HuH-7.5 (cell line): ENCODE measurements at regions not wholly inside any gene's neighbourhood (a gene's known extent, or its start where the extent isn't known, plus 50 kb on each side); places are given as distances from the start of the nearest gene placed in this dataset.
"Not testable (repeated sequence)": the region's sequence is repeated elsewhere in the genome, so short reads cannot be mapped to it uniquely, and the experiment has no call there.

Source experiments
- DNase-seq: peaks from one replicate; pipeline ENCODE4 v3.0.0; 2011; ENCODE audit warnings: low spot score

GRCh38 chr1:229012823-229013222 lies 258.1 kb upstream of the RAB4A start:
- no peak for DNase-seq

GRCh38 chr1:229013981-229014380 lies 256.9 kb upstream of the RAB4A start:
- DNase-seq: no peak

- DNase-seq: no peak
Measured at GRCh38 chr1:229015806-229016205, 255.1 kb upstream of the RAB4A start.

- DNase-seq: no peak
Measured at GRCh38 chr1:229017091-229017490, 253.8 kb upstream of the RAB4A start.

GRCh38 chr1:229018674-229019295 lies 252.1 kb upstream of the RAB4A start:
- DNase-seq: no peak

GRCh38 chr1:229019663-229020271 lies 251.1 kb upstream of the RAB4A start:
- no peak for DNase-seq

GRCh38 chr1:229021034-229021433 lies 249.9 kb upstream of the RAB4A start:
- not testable (repeated sequence) for DNase-seq

GRCh38 chr1:229022595-229023333 lies 248.1 kb upstream of the RAB4A start:
- DNase-seq: no peak

GRCh38 chr1:229023651-229024300 lies 247.1 kb upstream of the RAB4A start:
- no peak for DNase-seq

GRCh38 chr1:229024528-229025130 lies 246.3 kb upstream of the RAB4A start:
- no peak for DNase-seq

GRCh38 chr1:229025576-229025975 lies 245.3 kb upstream of the RAB4A start:
- no peak for DNase-seq

GRCh38 chr1:229027158-229027557 lies 243.8 kb upstream of the RAB4A start:
- no peak for DNase-seq

- DNase-seq: peak; percentile 63
Measured at GRCh38 chr1:229027622-229028182, 243.2 kb upstream of the RAB4A start.

GRCh38 chr1:229028544-229028943 lies 242.4 kb upstream of the RAB4A start:
- DNase-seq: no peak

GRCh38 chr1:229028987-229029878 lies 241.7 kb upstream of the RAB4A start:
- DNase-seq: no peak

GRCh38 chr1:229029879-229030235 lies 241.1 kb upstream of the RAB4A start:
- DNase-seq: no peak

GRCh38 chr1:229030630-229031029 lies 240.3 kb upstream of the RAB4A start:
- no peak for DNase-seq

GRCh38 chr1:229031061-229031460 lies 239.8 kb upstream of the RAB4A start:
- DNase-seq: no peak

- DNase-seq: no peak
Measured at GRCh38 chr1:229031481-229032341, 239.2 kb upstream of the RAB4A start.

- DNase-seq: no peak
Measured at GRCh38 chr1:229032375-229032774, 238.5 kb upstream of the RAB4A start.
